NCI-H446 treated with DMSO at 0.1 percent for 48 hours (cell line): ENCODE measurements at regions not wholly inside any gene's neighbourhood (a gene's known extent, or its start where the extent isn't known, plus 50 kb on each side); places are given as distances from the start of the nearest gene placed in this dataset.

Source experiments
- DNase-seq: peaks from one replicate; lab custom pipeline; 2025; lab: John Stamatoyannopoulos, UW

- no peak for DNase-seq
Measured at GRCh38 chr6:71396410-71396801, 107.8 kb downstream of the OGFRL1 start.

- DNase-seq, result no peak
Measured at GRCh38 chr6:71399279-71399678, 110.7 kb downstream of the OGFRL1 start.

- DNase-seq, result no peak
Measured at GRCh38 chr6:71400852-71401251, 112.2 kb downstream of the OGFRL1 start.

GRCh38 chr6:71402096-71402495 lies 113.5 kb downstream of the OGFRL1 start:
- DNase-seq, result no peak

GRCh38 chr6:71403422-71404134 lies 115.0 kb downstream of the OGFRL1 start:
- no peak for DNase-seq

- no peak for DNase-seq
Measured at GRCh38 chr6:71404145-71404966, 115.7 kb downstream of the OGFRL1 start.

- no peak for DNase-seq
Measured at GRCh38 chr6:71404967-71405278, 116.3 kb downstream of the OGFRL1 start.

GRCh38 chr6:71405416-71405815 lies 116.8 kb downstream of the OGFRL1 start:
- no peak for DNase-seq

GRCh38 chr6:71406865-71407860 lies 118.6 kb downstream of the OGFRL1 start:
- DNase-seq, result no peak

GRCh38 chr6:71408787-71409723 lies 120.4 kb downstream of the OGFRL1 start:
- DNase-seq, result no peak

GRCh38 chr6:71410164-71410566 lies 121.6 kb downstream of the OGFRL1 start:
- no peak for DNase-seq

GRCh38 chr6:71410681-71411080 lies 122.1 kb downstream of the OGFRL1 start:
- no peak for DNase-seq

- DNase-seq, result no peak
Measured at GRCh38 chr6:71411882-71412281, 123.3 kb downstream of the OGFRL1 start.

- DNase-seq, result no peak
Measured at GRCh38 chr6:71412559-71413140, 124.0 kb downstream of the OGFRL1 start.

- no peak for DNase-seq
Measured at GRCh38 chr6:71414486-71414885, 125.9 kb downstream of the OGFRL1 start.

- no peak for DNase-seq
Measured at GRCh38 chr6:71419217-71420094, 130.8 kb downstream of the OGFRL1 start.

GRCh38 chr6:71420095-71420692 lies 131.6 kb downstream of the OGFRL1 start:
- no peak for DNase-seq

- peak; percentile 90 for DNase-seq
Measured at GRCh38 chr6:71420693-71421328, 132.2 kb downstream of the OGFRL1 start.

- DNase-seq, result no peak
Measured at GRCh38 chr6:71421611-71422010, 133.0 kb downstream of the OGFRL1 start.
